ENCODE measurements at regions not wholly inside any gene's neighbourhood (a gene's known extent, or its start where the extent isn't known, plus 50 kb on each side); places are given as distances from the start of the nearest gene placed in this dataset.

GRCh38 chr5:96527768-96528661 lies 95.0 kb upstream of the PCSK1 start:
- no peak for TF ChIP-seq CTCF (optimal IDR thresholded peaks at IDR 0.05 in 1 of 3, IDR thresholded peaks at IDR 0.05 in 1 of 3, conservative IDR thresholded peaks at IDR 0.05 in 1 of 3; ENCODE audit: extremely low read depth in 1 of 3, insufficient read depth in 2 of 3, low read length in 3 of 3)
- no peak for TF ChIP-seq EZH2 (IDR thresholded peaks at IDR 0.05; ENCODE audit: low read length)

All from keratinocyte (primary cell).